C4-2B (cell line): ENCODE measurements at regions not wholly inside any gene's neighbourhood (a gene's known extent, or its start where the extent isn't known, plus 50 kb on each side); places are given as distances from the start of the nearest gene placed in this dataset.

Experiments
- H3K27ac ChIP-seq: fragments of 450-650 bp; 2 replicates; pipeline ENCODE4 v1.5.1; 2017
- CTCF ChIP-seq: fragments of 450-650 bp; conservative IDR thresholded peaks from 2 replicates; pipeline ENCODE4 v1.5.1; 2017; ENCODE audit warnings: mild to moderate bottlenecking
- ZFX ChIP-seq: fragments of 450-650 bp; IDR thresholded peaks from 2 replicates; pipeline ENCODE4 v1.6.1; 2017

DNA sequence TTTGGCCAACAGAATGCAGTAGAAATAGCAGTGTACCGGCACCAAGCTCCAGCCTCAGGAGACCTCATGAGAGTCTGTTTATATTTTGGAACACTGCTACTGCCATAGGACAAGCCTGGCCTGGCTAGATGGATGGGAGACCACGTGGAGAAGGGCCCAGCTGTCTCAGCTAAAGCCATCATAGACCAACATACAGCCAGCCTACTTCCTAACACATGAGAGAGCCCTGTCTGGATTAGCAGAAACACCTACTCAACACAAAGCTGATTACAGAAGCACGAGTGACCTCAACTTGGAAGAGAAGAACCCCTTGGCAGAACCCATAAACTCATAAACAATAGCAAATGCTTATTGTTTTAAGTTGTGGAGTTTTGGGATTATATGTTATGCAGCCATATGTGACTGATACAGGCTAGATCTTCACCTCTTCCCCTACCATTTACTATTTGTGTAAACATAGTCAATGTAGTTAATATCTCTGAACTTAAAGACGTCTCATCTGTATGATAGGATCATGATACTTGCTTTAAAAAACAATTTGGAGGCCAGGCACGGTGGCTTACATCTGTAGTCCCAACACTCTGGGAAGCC lies 199.4 kb upstream of the ZNF217 start:
- H3K27ac ChIP-seq = no peak overlapping the region
- TF ChIP-seq ZFX (no peak), CTCF (no peak)

- TF ChIP-seq CTCF (no peak), ZFX (no peak)
- peak overlapping the region; percentile 65 for H3K27ac ChIP-seq
These were observed 196.5 kb upstream of the ZNF217 start for GRCh38 chr20:53789989-53790675.

DNA sequence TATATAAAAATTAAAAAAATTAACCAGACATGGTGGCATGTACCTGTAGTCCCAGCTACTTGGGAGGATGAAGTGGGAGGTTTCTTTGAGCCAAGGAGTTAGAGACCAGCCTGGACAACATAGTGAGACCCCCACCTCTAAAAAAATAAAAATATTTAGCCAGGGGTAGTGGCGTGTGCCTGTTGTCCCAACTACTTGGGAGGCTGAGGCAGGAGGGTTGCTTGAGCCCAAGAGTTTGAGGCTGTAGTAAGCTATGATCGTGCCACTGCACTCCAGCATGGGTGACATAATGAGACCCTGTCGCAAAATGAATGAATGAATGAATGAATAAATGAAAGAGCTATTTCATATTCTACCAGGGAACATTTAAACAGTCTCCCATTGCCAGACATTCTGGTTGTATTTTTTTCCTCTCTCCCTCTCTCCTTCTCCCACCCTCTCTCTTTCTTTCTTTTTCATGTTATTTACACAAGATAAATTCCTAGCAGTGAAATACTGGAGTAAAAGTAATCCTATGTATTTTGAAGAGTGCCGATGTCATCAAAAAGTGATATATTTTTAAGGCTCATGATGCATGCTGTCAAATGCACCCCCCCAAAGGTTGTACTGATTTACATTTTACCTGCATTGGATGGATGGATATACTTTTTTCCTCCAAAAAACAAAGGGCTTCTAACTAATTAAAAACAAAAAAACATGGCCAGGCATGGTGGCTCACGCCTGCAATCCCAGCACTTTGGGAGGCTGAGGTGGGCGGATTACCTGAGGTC lies 194.8 kb upstream of the ZNF217 start:
- peak overlapping the region; percentile 88 for H3K27ac ChIP-seq
- TF ChIP-seq ZFX (no peak), CTCF (no peak)

- peak overlapping the region; percentile 78 for H3K27ac ChIP-seq
These were observed 193.9 kb upstream of the ZNF217 start for GRCh38 chr20:53787491-53787931.

- peak overlapping the region; percentile 78 for H3K27ac ChIP-seq
- TF ChIP-seq ZFX (no peak), CTCF (no peak)
These were observed 193.0 kb upstream of the ZNF217 start for GRCh38 chr20:53786445-53787267.

- peak overlapping the region; percentile 90 for H3K27ac ChIP-seq
- TF ChIP-seq ZFX (no peak), CTCF (no peak)
These were observed 192.4 kb upstream of the ZNF217 start for GRCh38 chr20:53786071-53786444.

- peak overlapping the region; percentile 90 for H3K27ac ChIP-seq
These were observed 191.7 kb upstream of the ZNF217 start for GRCh38 chr20:53785320-53785719.

More at GRCh38 chr20:53785320-53785719, 191.7 kb upstream of the ZNF217 start:
- TF ChIP-seq CTCF (no peak), ZFX (no peak)
